H9 (cell line): ENCODE measurements at regions not wholly inside any gene's neighbourhood (a gene's known extent, or its start where the extent isn't known, plus 50 kb on each side); places are given as distances from the start of the nearest gene placed in this dataset.

ENCODE experiments used
- DNase-seq: peaks from one replicate; pipeline ENCODE4 v3.0.0-alpha.2; 2017
- H2AFZ ChIP-seq: one replicate; pipeline ENCODE4 v1.6.1; 2013; ENCODE audit warnings: mild to moderate bottlenecking, low read length, control low read depth, moderate library complexity
- H2AK5ac ChIP-seq: 2 replicates; pipeline ENCODE4 v1.6.1; 2013; ENCODE audit warnings: low read length, control low read depth, mixed read lengths; ENCODE audit not compliant: insufficient read length
- H2BK120ac ChIP-seq: one replicate; pipeline ENCODE4 v1.6.1; 2013; ENCODE audit warnings: low read depth, mild to moderate bottlenecking, low read length, control low read depth, inconsistent platforms; ENCODE audit not compliant: poor library complexity, severe bottlenecking
- H2BK12ac ChIP-seq: 2 replicates; pipeline ENCODE4 v1.6.1; 2013; ENCODE audit warnings: low read length, control low read depth, mixed read lengths, low read depth; ENCODE audit not compliant: insufficient read length
- H2BK15ac ChIP-seq: 2 replicates; pipeline ENCODE4 v1.6.1; 2013; ENCODE audit warnings: low read depth, low read length, control low read depth
- H2BK20ac ChIP-seq: one replicate; pipeline ENCODE4 v1.6.1; 2013; ENCODE audit warnings: low read depth, mild to moderate bottlenecking, low read length, control low read depth, inconsistent platforms; ENCODE audit not compliant: poor library complexity, severe bottlenecking
- H2BK5ac ChIP-seq: 2 replicates; pipeline ENCODE4 v1.6.1; 2013; ENCODE audit warnings: low read length, control low read depth, mixed read lengths; ENCODE audit not compliant: insufficient read length
- H3K14ac ChIP-seq: 2 replicates; pipeline ENCODE4 v1.6.1; 2013; ENCODE audit warnings: low read length, control low read depth; ENCODE audit not compliant: insufficient read depth
- H3K18ac ChIP-seq: 2 replicates; pipeline ENCODE4 v1.6.1; 2013; ENCODE audit warnings: low read depth, mild to moderate bottlenecking, mixed read lengths, low read length, control low read depth; ENCODE audit not compliant: insufficient read length
- H3K23ac ChIP-seq: 2 replicates; pipeline ENCODE4 v1.6.1; 2013; ENCODE audit warnings: low read length, control low read depth, mixed read lengths, low read depth; ENCODE audit not compliant: insufficient read length
- H3K23me2 ChIP-seq: 2 replicates; pipeline ENCODE4 v1.6.1; 2013; ENCODE audit warnings: low read depth, mild to moderate bottlenecking, mixed read lengths, low read length, control low read depth; ENCODE audit not compliant: insufficient read length, poor library complexity, severe bottlenecking
- H3K27ac ChIP-seq: 2 replicates; pipeline ENCODE4 v1.5.1; 2013; ENCODE audit warnings: low read length, control low read depth, mixed read lengths, low read depth; ENCODE audit not compliant: insufficient read length
- H3K27me3 ChIP-seq: 2 replicates; pipeline ENCODE4 v1.6.1; 2013; ENCODE audit warnings: low read length, control low read depth, inconsistent platforms; ENCODE audit not compliant: insufficient read depth
- H3K4ac ChIP-seq: 2 replicates; pipeline ENCODE4 v1.6.1; 2013; ENCODE audit warnings: low read depth, mild to moderate bottlenecking, control low read depth, inconsistent platforms, low read length, moderate library complexity
- H3K4me1 ChIP-seq: 2 replicates; pipeline ENCODE4 v1.6.1; 2013; ENCODE audit warnings: low read length, control low read depth, inconsistent platforms; ENCODE audit not compliant: insufficient read depth
- H3K4me2 ChIP-seq: 2 replicates; pipeline ENCODE4 v1.6.1; 2013; ENCODE audit warnings: low read length, control low read depth, mixed read lengths; ENCODE audit not compliant: insufficient read length, insufficient read depth
- H3K56ac ChIP-seq: 2 replicates; pipeline ENCODE4 v1.6.1; 2013; ENCODE audit warnings: low read depth, mild to moderate bottlenecking, mixed read lengths, low read length, control low read depth; ENCODE audit not compliant: insufficient read length
- H3K79me1 ChIP-seq: 2 replicates; pipeline ENCODE4 v1.6.1; 2013; ENCODE audit warnings: low read depth, mild to moderate bottlenecking, moderate library complexity, low read length, control low read depth, inconsistent platforms; ENCODE audit not compliant: insufficient read depth, poor library complexity, severe bottlenecking
- H3K79me2 ChIP-seq: 2 replicates; pipeline ENCODE4 v1.6.1; 2013; ENCODE audit warnings: low read length, control low read depth, inconsistent platforms; ENCODE audit not compliant: insufficient read depth
- H3K9ac ChIP-seq: 2 replicates; pipeline ENCODE4 v1.6.1; 2013; ENCODE audit warnings: low read length, control low read depth, mixed read lengths; ENCODE audit not compliant: insufficient read length; ENCODE audit errors: extremely low read depth
- H3K9me3 ChIP-seq: one replicate; pipeline ENCODE4 v1.6.1; 2013; ENCODE audit warnings: low read depth, low read length, inconsistent platforms; ENCODE audit not compliant: control insufficient read depth
- H3T11ph ChIP-seq: one replicate; pipeline ENCODE4 v1.6.1; 2013; ENCODE audit warnings: mild to moderate bottlenecking, low read length, control low read depth, inconsistent platforms
- H4K20me1 ChIP-seq: one replicate; pipeline ENCODE4 v1.6.1; 2013; ENCODE audit not compliant: control insufficient read depth, insufficient read length, insufficient read depth
- H4K5ac ChIP-seq: 2 replicates; pipeline ENCODE4 v1.6.1; 2013; ENCODE audit warnings: low read depth, mild to moderate bottlenecking, mixed read lengths, low read length, control low read depth; ENCODE audit not compliant: insufficient read length
- H4K8ac ChIP-seq: replicated peaks from 2 replicates; pipeline ENCODE4 v1.6.1; 2013; ENCODE audit warnings: low read length, control low read depth, mixed read lengths, low read depth; ENCODE audit not compliant: insufficient read length
- H4K91ac ChIP-seq: 2 replicates; pipeline ENCODE4 v1.6.1; 2013; ENCODE audit warnings: low read depth, mild to moderate bottlenecking, moderate library complexity, mixed read lengths, low read length, control low read depth; ENCODE audit not compliant: insufficient read length
- H3K27ac Mint-ChIP-seq, 3 experiments: 2 replicates in 2 of 3; 3 replicates in 1 of 3; pipeline ENCODE4 v1.8.0; 2020 to 2021; ENCODE audit warnings: mixed read lengths in 3 of 3, mild to moderate bottlenecking in 1 of 3, moderate library complexity in 1 of 3
- H3K27me3 Mint-ChIP-seq: 2 replicates; pipeline ENCODE4 v1.8.0; 2021; ENCODE audit warnings: low read depth, mild to moderate bottlenecking, moderate library complexity, mixed read lengths
- H3K36me3 Mint-ChIP-seq, 3 experiments: 2 replicates in 2 of 3; 3 replicates in 1 of 3; pipeline ENCODE4 v1.8.0; 2020 to 2021; ENCODE audit warnings: low read depth in 3 of 3, mixed read lengths in 3 of 3; ENCODE audit not compliant: insufficient read depth in 1 of 3
- H3K4me1 Mint-ChIP-seq, 2 experiments: 2 replicates each; pipeline ENCODE4 v1.8.0; 2020; ENCODE audit warnings: mixed read lengths in 2 of 2
- H3K4me3 Mint-ChIP-seq, 2 experiments: 2 replicates in 1 of 2; 3 replicates in 1 of 2; pipeline ENCODE4 v1.8.0; 2020 to 2021; ENCODE audit warnings: mild to moderate bottlenecking in 2 of 2, mixed read lengths in 2 of 2, moderate library complexity in 1 of 2
- H3K9me3 Mint-ChIP-seq, 2 experiments: 2 replicates in 1 of 2; 3 replicates in 1 of 2; pipeline ENCODE4 v1.8.0; 2020; ENCODE audit warnings: mild to moderate bottlenecking in 2 of 2, mixed read lengths in 2 of 2, moderate library complexity in 1 of 2
- CTCF ChIP-seq: fragments of 200-600 bp; sonication (generic); conservative IDR thresholded peaks from 3 replicates; pipeline ENCODE4 v1.8.0; 2021; ENCODE audit warnings: antibody characterized with exemption, mild to moderate bottlenecking

- Histone ChIP-seq H3K18ac (no peak overlapping the region), H3K27ac (no peak overlapping the region), H3K4ac (no peak overlapping the region), H3K4me2 (no peak overlapping the region), H3K79me2 (no peaks in the 10 kb centered on the region), H4K8ac (no peak overlapping the region), H3K23me2 (no peaks in the 10 kb centered on the region), H2AK5ac (no peak overlapping the region), H2BK120ac (no peak overlapping the region), H2BK20ac (no peak overlapping the region), H3K14ac (no peak overlapping the region), H3T11ph (no peak overlapping the region), H3K9me3 (no peaks in the 10 kb centered on the region), H3K27me3 (no peaks in the 10 kb centered on the region; the same call in 1 of the 2 replicates), H3K79me1 (no peaks in the 10 kb centered on the region), H4K20me1 (no peaks in the 10 kb centered on the region), H4K91ac (no peak overlapping the region), H3K56ac (no peak overlapping the region), H2BK5ac (no peak overlapping the region), H2AFZ (no peak overlapping the region), H4K5ac (no peak overlapping the region), H3K23ac (no peak overlapping the region), H3K4me1 (no peaks in the 10 kb centered on the region), H3K9ac (no peak overlapping the region), H2BK12ac (no peak overlapping the region), H2BK15ac (no peak overlapping the region)
- Mint-ChIP-seq H3K4me1 (peaks cover 8% of the 10 kb centered on the region in 2 experiments), H3K9me3 (0 out of 5 replicates have a peak, but pooled peaks cover 0 to under 1% of the 10 kb centered on the region in 2 experiments), H3K4me3 (no peak overlapping the region), H3K27ac (no peak overlapping the region), H3K27me3 (no peaks in the 10 kb centered on the region), H3K36me3 (no peaks in the 10 kb centered on the region)
- TF ChIP-seq CTCF: no peak
- DNase-seq: no peak
These were observed 63.7 kb upstream of the HPF1 start for GRCh38 chr4:169821402-169821801.
